ENCODE measurements at regions not wholly inside any gene's neighbourhood (a gene's known extent, or its start where the extent isn't known, plus 50 kb on each side); places are given as distances from the start of the nearest gene placed in this dataset.

GRCh38 chr2:226477221-226478108 lies 322.2 kb downstream of the IRS1 start:
- H3K4me3 ChIP-seq: no peak overlapping the region
- peaks cover 0 to 17% (median 10%) of the 10 kb centered on the region in 5 donors for H3K4me1 ChIP-seq (ENCODE audit: control insufficient read depth in 5 of 5, insufficient read depth in 5 of 5, low read length in 5 of 5)
- no peak for TF ChIP-seq CTCF (IDR thresholded peaks at IDR 0.05; ENCODE audit: control extremely low read depth, extremely low read depth)
- no peaks in the 10 kb centered on the region for H3K9me3 ChIP-seq (ENCODE audit: control insufficient read depth in 4 of 4, insufficient read depth in 3 of 4, low read length in 3 of 4)
- peak overlapping the region in 1 of 2 donors; percentile 56 for H3K27ac ChIP-seq (ENCODE audit: low read depth in 1 of 2, low read length in 1 of 2)
- no peaks in the 10 kb centered on the region for H3K36me3 ChIP-seq (ENCODE audit: control insufficient read depth in 4 of 4, insufficient read depth in 4 of 4, low read length in 4 of 4)
- no peak for ATAC-seq (ENCODE audit: insufficient read depth, low FRiP score)
- no peaks in the 10 kb centered on the region for H3K27me3 ChIP-seq (ENCODE audit: control insufficient read depth in 3 of 3, insufficient read depth in 3 of 3, low read length in 2 of 3)
- DNase-seq: peak in 2 of 3 donors; percentile 48 to 60
- peak overlapping the region in 1 of 2 donors; percentile 60 for H3K9ac ChIP-seq (ENCODE audit: insufficient read depth in 1 of 2, low read length in 2 of 2)
- 66 to 73% methylated on average over 10 of the region's 10 CpGs for WGBS, 2 donors

GRCh38 chr2:226475650-226476049 lies 324.0 kb downstream of the IRS1 start:
- ATAC-seq (ENCODE audit: insufficient read depth, low FRiP score) (no peak), DNase-seq (no peak)
- Histone ChIP-seq H3K4me3 (no peak overlapping the region), H3K9me3 (ENCODE audit: control insufficient read depth in 4 of 4, insufficient read depth in 3 of 4, low read length in 3 of 4) (no peaks in the 10 kb centered on the region), H3K36me3 (ENCODE audit: control insufficient read depth in 4 of 4, insufficient read depth in 4 of 4, low read length in 4 of 4) (no peaks in the 10 kb centered on the region), H3K4me1 (ENCODE audit: control insufficient read depth in 5 of 5, insufficient read depth in 5 of 5, low read length in 5 of 5) (peaks cover 0 to 17% (median 10%) of the 10 kb centered on the region in 5 donors), H3K27me3 (ENCODE audit: control insufficient read depth in 3 of 3, insufficient read depth in 3 of 3, low read length in 2 of 3) (no peaks in the 10 kb centered on the region), H3K27ac (ENCODE audit: low read depth in 1 of 2, low read length in 1 of 2) (no peak overlapping the region), H3K9ac (ENCODE audit: insufficient read depth in 1 of 2, low read length in 2 of 2) (no peak overlapping the region)
- 61 to 78% methylated on average over 2 of the region's 2 CpGs for WGBS, 2 donors
- TF ChIP-seq CTCF (IDR thresholded peaks at IDR 0.05; ENCODE audit: control extremely low read depth, extremely low read depth): no peak

- DNase-seq: no peak
- Histone ChIP-seq H3K27ac (ENCODE audit: low read depth in 1 of 2, low read length in 1 of 2) (no peak overlapping the region), H3K4me3 (no peak overlapping the region), H3K4me1 (ENCODE audit: control insufficient read depth in 5 of 5, insufficient read depth in 5 of 5, low read length in 5 of 5) (peaks cover 0 to 17% (median 10%) of the 10 kb centered on the region in 5 donors), H3K9me3 (ENCODE audit: control insufficient read depth in 4 of 4, insufficient read depth in 3 of 4, low read length in 3 of 4) (no peaks in the 10 kb centered on the region), H3K9ac (ENCODE audit: insufficient read depth in 1 of 2, low read length in 2 of 2) (no peak overlapping the region), H3K27me3 (ENCODE audit: control insufficient read depth in 3 of 3, insufficient read depth in 3 of 3, low read length in 2 of 3) (no peaks in the 10 kb centered on the region), H3K36me3 (ENCODE audit: control insufficient read depth in 4 of 4, insufficient read depth in 4 of 4, low read length in 4 of 4) (no peaks in the 10 kb centered on the region)
- no peak for TF ChIP-seq CTCF (IDR thresholded peaks at IDR 0.05; ENCODE audit: control extremely low read depth, extremely low read depth)
- no peak for ATAC-seq (ENCODE audit: insufficient read depth, low FRiP score)
Observed at GRCh38 chr2:226474131-226474530, 325.5 kb downstream of the IRS1 start.

Data from lung (tissue), 11 donors.